Muscle of arm (tissue), 1 donor: ENCODE measurements at regions not wholly inside any gene's neighbourhood (a gene's known extent, or its start where the extent isn't known, plus 50 kb on each side); places are given as distances from the start of the nearest gene placed in this dataset.
"Not testable (repeated sequence)": the region's sequence is repeated elsewhere in the genome, so short reads cannot be mapped to it uniquely, and the experiment has no call there.

Experiments
- DNase-seq: peaks from one replicate; pipeline ENCODE4 v3.0.0-alpha.2; 2013

GRCh38 chr16:76984196-76984595 is 206.8 kb upstream of the MON1B start:
- no peak for DNase-seq

GRCh38 chr16:76985392-76986045 is 205.5 kb upstream of the MON1B start:
- DNase-seq = peak; percentile 42

- DNase-seq = peak; percentile 22
Measured at GRCh38 chr16:76988526-76988925, 202.5 kb upstream of the MON1B start.

GRCh38 chr16:77002644-77003043 is 188.3 kb upstream of the MON1B start:
- no peak for DNase-seq

GRCh38 chr16:77009453-77009852 is 181.5 kb upstream of the MON1B start:
- no peak for DNase-seq

GRCh38 chr16:77014441-77014840 is 176.5 kb upstream of the MON1B start:
- no peak for DNase-seq

GRCh38 chr16:77030600-77030999 is 160.4 kb upstream of the MON1B start:
- DNase-seq = no peak

GRCh38 chr16:77033516-77033915 is 157.5 kb upstream of the MON1B start:
- DNase-seq = peak; percentile 35

GRCh38 chr16:77035361-77035760 is 155.6 kb upstream of the MON1B start:
- no peak for DNase-seq

- no peak for DNase-seq
Measured at GRCh38 chr16:77037696-77038347, 153.2 kb upstream of the MON1B start.

GRCh38 chr16:77041468-77041867 is 149.5 kb upstream of the MON1B start:
- DNase-seq = no peak

GRCh38 chr16:77043076-77043475 is 147.9 kb upstream of the MON1B start:
- DNase-seq = no peak

GRCh38 chr16:77046206-77046605 is 144.8 kb upstream of the MON1B start:
- no peak for DNase-seq

- no peak for DNase-seq
Measured at GRCh38 chr16:77048085-77048484, 142.9 kb upstream of the MON1B start.

- no peak for DNase-seq
Measured at GRCh38 chr16:77049577-77049976, 141.4 kb upstream of the MON1B start.

- not testable (repeated sequence) for DNase-seq
Measured at GRCh38 chr16:77056597-77056996, 134.4 kb upstream of the MON1B start.

- DNase-seq = no peak
Measured at GRCh38 chr16:77057161-77057774, 133.7 kb upstream of the MON1B start.

- DNase-seq = peak; percentile 35
Measured at GRCh38 chr16:77059446-77059845, 131.5 kb upstream of the MON1B start.

- DNase-seq = no peak
Measured at GRCh38 chr16:77060614-77061013, 130.4 kb upstream of the MON1B start.

GRCh38 chr16:77062878-77063675 is 127.9 kb upstream of the MON1B start:
- peak; percentile 22 for DNase-seq

- DNase-seq = no peak
Measured at GRCh38 chr16:77063676-77064016, 127.3 kb upstream of the MON1B start.

GRCh38 chr16:77064037-77064436 is 127.0 kb upstream of the MON1B start:
- DNase-seq = no peak
